OCI-LY3 (cell line): ENCODE measurements at regions not wholly inside any gene's neighbourhood (a gene's known extent, or its start where the extent isn't known, plus 50 kb on each side); places are given as distances from the start of the nearest gene placed in this dataset.

Source experiments
- H2AFZ ChIP-seq: fragments of 200-600, 300-600 bp; shearing (Covaris generic); 2 replicates; pipeline ENCODE4 v1.6.0; 2014; ENCODE audit warnings: antibody characterized with exemption, low read depth, low read length
- H3K27ac ChIP-seq: fragments of 200-600, 300-600 bp; sonication (generic); 2 replicates; pipeline ENCODE4 v1.5.1; 2014; ENCODE audit warnings: mild to moderate bottlenecking, low read length, moderate library complexity, mixed read lengths
- H3K27me3 ChIP-seq: fragments of 200-600, 300-600 bp; sonication (generic); 2 replicates; pipeline ENCODE4 v1.6.1; 2014; ENCODE audit warnings: low read depth, low read length, mixed read lengths
- H3K36me3 ChIP-seq: fragments of 200-600, 300-600 bp; sonication (generic); replicated peaks from 2 replicates; pipeline ENCODE3; 2014; ENCODE audit warnings: low read depth, low read length, mixed read lengths
- H3K4me1 ChIP-seq: fragments of 300-600, 200-600 bp; sonication (generic); 2 replicates; pipeline ENCODE4 v1.6.1; 2014; ENCODE audit warnings: low read length, mixed read lengths
- H3K4me2 ChIP-seq: fragments of 200-600, 300-600 bp; sonication (generic); 2 replicates; pipeline ENCODE4 v1.6.1; 2014; ENCODE audit warnings: low read length, mixed read lengths
- H3K4me3 ChIP-seq: fragments of 300-600, 200-600 bp; sonication (generic); 2 replicates; pipeline ENCODE4 v1.5.1; 2014; ENCODE audit warnings: antibody characterized with exemption, mild to moderate bottlenecking, low read length, moderate library complexity
- H3K79me2 ChIP-seq: fragments of 300-600, 200-600 bp; shearing (Covaris generic); 2 replicates; pipeline ENCODE4 v1.6.1; 2014; ENCODE audit warnings: mild to moderate bottlenecking, low read length, mixed read lengths
- H3K9ac ChIP-seq: fragments of 300-600, 200-600 bp; shearing (Covaris generic); 2 replicates; pipeline ENCODE4 v1.6.0; 2014; ENCODE audit warnings: mild to moderate bottlenecking, low read length, moderate library complexity
- H3K9me3 ChIP-seq: fragments of 200-600, 300-600 bp; shearing (Covaris generic); 2 replicates; pipeline ENCODE4 v1.6.1; 2014; ENCODE audit warnings: low read length, mixed read lengths; ENCODE audit not compliant: insufficient read depth
- H4K20me1 ChIP-seq: fragments of 200-600, 300-600 bp; sonication (generic); 2 replicates; pipeline ENCODE4 v1.6.1; 2016; ENCODE audit warnings: low read length, mixed read lengths; ENCODE audit not compliant: insufficient read depth
- EZH2phosphoT487 ChIP-seq: fragments of 200-600 bp; shearing (Covaris generic); IDR thresholded peaks from 2 replicates; pipeline ENCODE4 v1.6.1; 2018; ENCODE audit warnings: antibody characterized with exemption, mixed run types, low read depth
- TF ChIP-seq, protein P1 (sequence below): fragments of 200-600, 300-600 bp; sonication (generic); IDR thresholded peaks from 2 replicates; pipeline ENCODE4 v1.5.1; 2014; ENCODE audit warnings: antibody characterized with exemption, low read length, low read depth

DNA sequence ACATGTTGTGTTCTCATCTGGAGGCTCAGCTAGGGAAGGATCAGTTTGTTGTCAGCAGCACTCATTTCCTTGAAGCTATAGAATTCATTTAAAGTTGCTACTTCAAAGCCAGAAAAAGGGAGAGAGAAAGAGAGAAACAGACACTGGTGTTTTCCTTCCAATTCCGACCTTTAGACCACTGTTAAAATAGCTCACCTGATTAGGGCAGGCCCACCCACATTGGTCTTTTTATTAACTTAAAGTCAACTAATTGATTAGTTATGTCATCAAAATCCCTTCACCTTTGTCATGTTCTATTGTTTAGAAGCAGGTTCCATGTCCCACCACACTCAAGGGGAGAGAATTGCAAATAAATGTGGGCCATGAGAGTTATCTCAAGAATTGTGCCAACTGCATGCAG lies 560.2 kb downstream of the PCDH17 start:
- no peak overlapping the region for H3K27ac ChIP-seq
- H3K79me2 ChIP-seq, result no peaks in the 10 kb centered on the region
- no peaks in the 10 kb centered on the region for H3K36me3 ChIP-seq
- no peaks in the 10 kb centered on the region for H4K20me1 ChIP-seq
- H2AFZ ChIP-seq, result no peak overlapping the region
- no peaks in the 10 kb centered on the region for H3K9me3 ChIP-seq
- H3K4me1 ChIP-seq, result no peaks in the 10 kb centered on the region
- H3K4me2 ChIP-seq, result no peak overlapping the region
- no peaks in the 10 kb centered on the region for H3K27me3 ChIP-seq
- H3K9ac ChIP-seq, result no peak overlapping the region
- TF ChIP-seq, protein P1, sequence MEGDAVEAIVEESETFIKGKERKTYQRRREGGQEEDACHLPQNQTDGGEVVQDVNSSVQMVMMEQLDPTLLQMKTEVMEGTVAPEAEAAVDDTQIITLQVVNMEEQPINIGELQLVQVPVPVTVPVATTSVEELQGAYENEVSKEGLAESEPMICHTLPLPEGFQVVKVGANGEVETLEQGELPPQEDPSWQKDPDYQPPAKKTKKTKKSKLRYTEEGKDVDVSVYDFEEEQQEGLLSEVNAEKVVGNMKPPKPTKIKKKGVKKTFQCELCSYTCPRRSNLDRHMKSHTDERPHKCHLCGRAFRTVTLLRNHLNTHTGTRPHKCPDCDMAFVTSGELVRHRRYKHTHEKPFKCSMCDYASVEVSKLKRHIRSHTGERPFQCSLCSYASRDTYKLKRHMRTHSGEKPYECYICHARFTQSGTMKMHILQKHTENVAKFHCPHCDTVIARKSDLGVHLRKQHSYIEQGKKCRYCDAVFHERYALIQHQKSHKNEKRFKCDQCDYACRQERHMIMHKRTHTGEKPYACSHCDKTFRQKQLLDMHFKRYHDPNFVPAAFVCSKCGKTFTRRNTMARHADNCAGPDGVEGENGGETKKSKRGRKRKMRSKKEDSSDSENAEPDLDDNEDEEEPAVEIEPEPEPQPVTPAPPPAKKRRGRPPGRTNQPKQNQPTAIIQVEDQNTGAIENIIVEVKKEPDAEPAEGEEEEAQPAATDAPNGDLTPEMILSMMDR, result no peak
- no peak for TF ChIP-seq EZH2phosphoT487
- no peak overlapping the region for H3K4me3 ChIP-seq

DNA sequence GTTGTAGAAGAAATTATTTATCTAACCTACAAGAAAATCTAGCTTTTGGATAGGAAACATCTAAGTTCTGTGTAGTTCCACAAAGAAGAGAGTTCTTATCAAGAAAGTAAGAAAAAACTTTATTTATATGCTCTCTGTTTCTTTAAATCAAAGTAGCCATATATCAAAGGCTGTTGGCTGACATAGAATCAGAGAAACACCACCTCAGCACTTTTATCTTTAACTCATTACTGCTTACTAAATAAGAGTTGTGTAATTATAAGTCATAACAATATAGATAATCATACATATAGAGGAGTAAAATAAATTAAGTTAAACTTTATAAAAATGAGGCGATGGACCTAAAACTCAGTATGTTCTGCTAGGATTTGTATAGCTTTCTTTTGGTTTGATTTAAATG lies 570.6 kb downstream of the PCDH17 start:
- H3K4me2 ChIP-seq, result no peak overlapping the region
- H3K79me2 ChIP-seq, result no peaks in the 10 kb centered on the region
- no peaks in the 10 kb centered on the region for H3K27me3 ChIP-seq
- no peak overlapping the region for H2AFZ ChIP-seq
- no peaks in the 10 kb centered on the region for H3K9me3 ChIP-seq
- no peak overlapping the region for H3K4me3 ChIP-seq
- H3K36me3 ChIP-seq, result no peaks in the 10 kb centered on the region
- H3K4me1 ChIP-seq, result no peaks in the 10 kb centered on the region
- TF ChIP-seq, protein P1, result no peak
- no peak for TF ChIP-seq EZH2phosphoT487
- H3K27ac ChIP-seq, result no peak overlapping the region
- no peaks in the 10 kb centered on the region for H4K20me1 ChIP-seq
- no peak overlapping the region for H3K9ac ChIP-seq

DNA sequence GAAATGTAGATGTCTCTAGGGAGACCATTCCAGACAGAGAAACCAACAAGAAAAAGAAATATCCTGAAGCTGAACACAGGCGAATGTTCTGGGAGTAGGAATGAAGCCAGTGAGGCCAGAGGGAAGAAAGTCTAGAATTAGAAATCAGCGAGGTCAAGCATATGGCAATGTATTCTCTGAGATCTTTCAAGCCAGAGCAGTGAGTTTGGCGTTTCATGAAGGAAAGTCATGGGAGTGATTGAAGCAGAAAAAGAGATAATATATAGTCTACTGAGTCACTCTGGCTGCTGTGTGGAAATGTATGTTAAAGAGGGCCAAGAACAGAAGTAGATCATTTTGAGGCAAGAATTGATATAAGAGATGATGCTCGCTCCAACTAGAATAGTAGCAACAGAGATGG lies 576.0 kb downstream of the PCDH17 start:
- TF ChIP-seq EZH2phosphoT487, result no peak
- TF ChIP-seq, protein P1, result no peak

DNA sequence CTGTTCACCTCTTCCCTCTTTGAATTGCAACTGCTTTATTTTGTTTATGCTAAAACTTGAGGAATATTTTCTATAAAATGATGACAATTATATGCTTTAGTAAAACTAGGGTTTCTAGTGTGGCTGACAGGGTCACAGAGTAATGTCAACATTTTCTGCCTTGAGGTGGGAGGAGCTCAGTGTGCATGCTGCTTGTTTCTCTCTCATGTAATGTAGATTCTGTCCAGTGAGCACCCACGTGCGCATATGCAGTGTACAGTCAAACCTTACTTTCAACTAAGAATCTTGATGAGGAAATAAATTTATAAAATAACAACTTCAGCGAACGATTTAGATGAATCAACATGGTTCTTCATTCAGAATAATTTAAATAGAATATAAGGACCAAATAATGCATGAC lies 603.9 kb downstream of the PCDH17 start:
- no peaks in the 10 kb centered on the region for H3K9me3 ChIP-seq
- H3K27ac ChIP-seq, result no peak overlapping the region
- no peak overlapping the region for H2AFZ ChIP-seq
- no peak overlapping the region for H3K9ac ChIP-seq
- H3K4me2 ChIP-seq, result no peak overlapping the region
- H3K27me3 ChIP-seq, result no peaks in the 10 kb centered on the region
- no peaks in the 10 kb centered on the region for H3K79me2 ChIP-seq
- H4K20me1 ChIP-seq, result no peaks in the 10 kb centered on the region
- no peaks in the 10 kb centered on the region for H3K36me3 ChIP-seq
- H3K4me1 ChIP-seq, result no peaks in the 10 kb centered on the region
- TF ChIP-seq EZH2phosphoT487, result no peak
- TF ChIP-seq, protein P1, result no peak
- H3K4me3 ChIP-seq, result no peak overlapping the region

More for the DNA sequence above, 576.0 kb downstream of the PCDH17 start:
- H3K4me1 ChIP-seq, result no peaks in the 10 kb centered on the region
- no peaks in the 10 kb centered on the region for H3K9me3 ChIP-seq
- no peaks in the 10 kb centered on the region for H3K79me2 ChIP-seq
- H3K4me3 ChIP-seq, result no peak overlapping the region
- H3K9ac ChIP-seq, result no peak overlapping the region
- H3K27me3 ChIP-seq, result no peaks in the 10 kb centered on the region
- H3K4me2 ChIP-seq, result no peak overlapping the region
- H4K20me1 ChIP-seq, result no peaks in the 10 kb centered on the region
- H3K36me3 ChIP-seq, result no peaks in the 10 kb centered on the region
- no peak overlapping the region for H3K27ac ChIP-seq
- H2AFZ ChIP-seq, result 0 out of 2 replicates have a peak overlapping the region, but pooled peaks have one; percentile 38
